ENCODE measurements at regions not wholly inside any gene's neighbourhood (a gene's known extent, or its start where the extent isn't known, plus 50 kb on each side); places are given as distances from the start of the nearest gene placed in this dataset.

DNA sequence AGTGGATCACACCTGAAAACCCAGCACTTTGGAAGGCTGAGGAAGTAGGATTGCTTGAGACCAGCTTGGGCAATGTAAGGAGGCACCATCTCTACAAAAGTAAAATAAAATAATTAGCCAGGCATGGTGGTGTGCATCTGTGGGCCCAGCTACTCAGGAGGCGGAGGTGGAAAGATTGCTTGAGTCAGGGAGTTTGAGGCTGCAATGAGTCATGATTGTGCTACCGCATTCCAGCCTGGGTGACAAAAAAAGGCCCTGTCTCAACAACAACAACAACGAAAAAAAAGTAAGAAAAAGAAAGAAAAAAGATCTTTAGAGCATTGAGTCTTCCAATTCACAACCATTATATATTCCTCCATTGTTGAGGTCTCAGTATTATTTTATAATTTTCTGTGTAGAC is 192.4 kb upstream of the DPH6 start:
- Histone ChIP-seq H3K36me3 (no peaks in the 10 kb centered on the region), H3K9me3 (no peaks in the 10 kb centered on the region), H3K27ac (no peak overlapping the region), H3K27me3 (replicated peaks; ENCODE audit: insufficient read depth) (no peaks in the 10 kb centered on the region), H3K4me1 (replicated peaks) (no peaks in the 10 kb centered on the region), H3K4me3 (no peak overlapping the region)
- intact Hi-C loops (cut with DNase I), result no loop called here
- DNase-seq (ENCODE audit: low spot score), result no peak
- WGBS, result 96% methylated on average over 3 of the region's 3 CpGs
- no peak for TF ChIP-seq POLR2AphosphoS5 (IDR thresholded peaks at IDR 0.05)
- TF ChIP-seq POLR2A (IDR thresholded peaks at IDR 0.05), result no peak
- TF ChIP-seq, protein P1, sequence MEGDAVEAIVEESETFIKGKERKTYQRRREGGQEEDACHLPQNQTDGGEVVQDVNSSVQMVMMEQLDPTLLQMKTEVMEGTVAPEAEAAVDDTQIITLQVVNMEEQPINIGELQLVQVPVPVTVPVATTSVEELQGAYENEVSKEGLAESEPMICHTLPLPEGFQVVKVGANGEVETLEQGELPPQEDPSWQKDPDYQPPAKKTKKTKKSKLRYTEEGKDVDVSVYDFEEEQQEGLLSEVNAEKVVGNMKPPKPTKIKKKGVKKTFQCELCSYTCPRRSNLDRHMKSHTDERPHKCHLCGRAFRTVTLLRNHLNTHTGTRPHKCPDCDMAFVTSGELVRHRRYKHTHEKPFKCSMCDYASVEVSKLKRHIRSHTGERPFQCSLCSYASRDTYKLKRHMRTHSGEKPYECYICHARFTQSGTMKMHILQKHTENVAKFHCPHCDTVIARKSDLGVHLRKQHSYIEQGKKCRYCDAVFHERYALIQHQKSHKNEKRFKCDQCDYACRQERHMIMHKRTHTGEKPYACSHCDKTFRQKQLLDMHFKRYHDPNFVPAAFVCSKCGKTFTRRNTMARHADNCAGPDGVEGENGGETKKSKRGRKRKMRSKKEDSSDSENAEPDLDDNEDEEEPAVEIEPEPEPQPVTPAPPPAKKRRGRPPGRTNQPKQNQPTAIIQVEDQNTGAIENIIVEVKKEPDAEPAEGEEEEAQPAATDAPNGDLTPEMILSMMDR (IDR thresholded peaks at IDR 0.05), result no peak

DNA sequence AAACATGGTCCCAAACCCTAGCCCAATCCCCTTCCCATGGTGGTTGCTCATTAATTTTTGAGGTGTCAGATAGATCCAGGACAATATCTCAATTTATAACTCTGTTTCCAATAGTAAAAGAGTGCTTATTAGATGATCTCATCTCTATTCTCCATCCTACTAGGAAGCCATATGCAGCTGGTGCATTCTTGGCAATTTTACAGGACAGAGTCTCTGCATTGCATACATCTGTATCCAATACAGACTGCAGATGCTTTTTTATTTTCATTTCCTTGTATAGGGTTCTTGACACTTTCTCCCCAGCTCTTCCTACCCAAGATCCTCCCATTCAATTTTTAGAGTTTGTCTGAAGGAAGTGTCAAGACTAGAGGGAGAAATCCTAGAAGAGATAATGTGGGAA is 194.8 kb upstream of the DPH6 start:
- intact Hi-C loops (cut with DNase I), result no loop called here
- no peaks in the 10 kb centered on the region for H3K9me3 ChIP-seq
- H3K4me3 ChIP-seq, result no peak overlapping the region
- H3K27me3 ChIP-seq (replicated peaks; ENCODE audit: insufficient read depth), result no peaks in the 10 kb centered on the region
- H3K4me1 ChIP-seq (replicated peaks), result no peaks in the 10 kb centered on the region
- DNase-seq (ENCODE audit: low spot score), result no peak
- TF ChIP-seq POLR2AphosphoS5 (IDR thresholded peaks at IDR 0.05), result no peak
- TF ChIP-seq POLR2A (IDR thresholded peaks at IDR 0.05), result no peak
- TF ChIP-seq, protein P1 (IDR thresholded peaks at IDR 0.05), result no peak
- H3K27ac ChIP-seq, result no peak overlapping the region
- H3K36me3 ChIP-seq, result no peaks in the 10 kb centered on the region

- no peak for DNase-seq (ENCODE audit: low spot score)
- Histone ChIP-seq H3K4me1 (replicated peaks) (no peaks in the 10 kb centered on the region), H3K36me3 (no peaks in the 10 kb centered on the region), H3K4me3 (no peak overlapping the region), H3K27ac (no peak overlapping the region), H3K27me3 (replicated peaks; ENCODE audit: insufficient read depth) (no peaks in the 10 kb centered on the region), H3K9me3 (no peaks in the 10 kb centered on the region)
- intact Hi-C loops (cut with DNase I), result no loop called here
- TF ChIP-seq POLR2AphosphoS5 (IDR thresholded peaks at IDR 0.05) (no peak), POLR2A (IDR thresholded peaks at IDR 0.05) (no peak)
- TF ChIP-seq, protein P1 (IDR thresholded peaks at IDR 0.05), result no peak
- 55% methylated on average over 1 of the region's 1 CpG for WGBS
These were observed 195.4 kb upstream of the DPH6 start for GRCh38 chr15:35741395-35741794.

DNA sequence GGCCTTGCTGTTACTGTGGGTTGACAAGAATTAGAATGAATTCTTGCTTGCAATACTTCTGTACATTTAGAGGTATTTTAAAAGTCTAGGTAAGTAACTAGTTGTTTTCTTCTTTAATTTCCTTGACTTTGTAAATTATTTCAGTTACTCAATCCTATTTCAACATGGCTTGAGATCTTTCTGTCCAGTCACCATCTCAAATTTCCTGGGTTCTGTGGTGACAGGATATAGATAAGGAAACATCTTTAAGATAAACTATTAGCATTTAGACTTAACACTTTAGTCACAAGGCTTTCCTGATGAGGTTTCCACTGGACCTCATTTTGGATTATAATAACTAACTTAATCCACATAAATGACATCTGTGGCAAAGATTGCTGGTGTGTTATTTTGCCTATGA is 195.9 kb upstream of the DPH6 start:
- Histone ChIP-seq H3K4me3 (no peak overlapping the region), H3K27me3 (replicated peaks; ENCODE audit: insufficient read depth) (no peaks in the 10 kb centered on the region), H3K27ac (no peak overlapping the region), H3K36me3 (no peaks in the 10 kb centered on the region), H3K9me3 (no peaks in the 10 kb centered on the region), H3K4me1 (replicated peaks) (no peaks in the 10 kb centered on the region)
- TF ChIP-seq, protein P1 (IDR thresholded peaks at IDR 0.05), result no peak
- TF ChIP-seq POLR2AphosphoS5 (IDR thresholded peaks at IDR 0.05) (no peak), POLR2A (IDR thresholded peaks at IDR 0.05) (no peak)
- no peak for DNase-seq (ENCODE audit: low spot score)
- intact Hi-C loops (cut with DNase I), result no loop called here

DNA sequence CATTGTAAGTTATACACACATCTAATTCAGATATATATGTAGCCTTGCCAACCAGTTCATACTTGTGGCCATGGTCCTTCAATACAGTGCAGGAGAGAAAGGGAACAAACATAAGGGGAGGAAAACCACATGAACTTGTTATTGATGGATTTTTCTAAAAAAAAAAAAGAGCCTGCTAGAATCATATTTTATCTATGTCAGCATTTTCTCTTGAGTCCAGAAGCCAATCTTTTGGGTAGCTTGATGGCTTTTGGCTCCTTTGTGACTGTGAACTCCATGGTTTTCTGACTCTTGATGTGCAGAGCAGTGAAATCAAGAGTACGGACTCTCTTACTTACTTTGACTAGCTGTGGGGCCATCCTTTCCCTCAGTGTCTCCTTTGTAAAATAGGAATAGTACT is 197.4 kb upstream of the DPH6 start:
- intact Hi-C loops (cut with DNase I), result no loop called here
- DNase-seq (ENCODE audit: low spot score), result no peak
- Histone ChIP-seq H3K27ac (no peak overlapping the region), H3K4me1 (replicated peaks) (no peaks in the 10 kb centered on the region), H3K27me3 (replicated peaks; ENCODE audit: insufficient read depth) (no peaks in the 10 kb centered on the region), H3K4me3 (no peak overlapping the region), H3K36me3 (no peaks in the 10 kb centered on the region), H3K9me3 (no peaks in the 10 kb centered on the region)
- WGBS, result 100% methylated on average over 1 of the region's 1 CpG
- TF ChIP-seq POLR2AphosphoS5 (IDR thresholded peaks at IDR 0.05) (no peak), POLR2A (IDR thresholded peaks at IDR 0.05) (no peak)
- TF ChIP-seq, protein P1 (IDR thresholded peaks at IDR 0.05), result no peak

Measured in prostate gland (tissue), 2 donors.